GM12878 (cell line): ENCODE measurements at regions not wholly inside any gene's neighbourhood (a gene's known extent, or its start where the extent isn't known, plus 50 kb on each side); places are given as distances from the start of the nearest gene placed in this dataset.

ENCODE experiments used
- ATAC-seq: fragments of 200-7000 bp; cut with Tn5 transposase; 3 replicates; pipeline ENCODE4 v1.9.1; 2020; ENCODE audit warnings: mild to moderate bottlenecking, moderate library complexity
- BruUV-seq: library from RNA; stranded (reverse); fragments of 400-500 nt; replicated peaks from 2 replicates; lab custom pipeline; 2021; lab: Mats Ljungman, UMichigan
- CTCF ChIA-PET: fragments of 300-600 bp; sonication (Branson Sonifier 250); formaldehyde crosslinking; extraction: SDS; loops from one replicate; lab custom pipeline; 2021; ENCODE audit warnings: inconsistent platforms; lab: Yijun Ruan, JAX
- POLR2A ChIA-PET: fragments of 350-600 bp; formaldehyde crosslinking; extraction: SDS; loops from one replicate; lab custom pipeline; 2021; ENCODE audit warnings: inconsistent platforms; lab: Charles Lee
- RAD21 ChIA-PET: fragments of 300-600 bp; sonication (Branson Sonifier 250); formaldehyde crosslinking; loops from one replicate; lab custom pipeline; 2023; ENCODE audit warnings: antibody characterized with exemption; ENCODE audit not compliant: unreplicated experiment; lab: Charles Lee
- SMC1A ChIA-PET: fragments of 300-600 bp; sonication (Branson Sonifier 250); formaldehyde crosslinking; loops from one replicate; lab custom pipeline; 2023; ENCODE audit not compliant: unreplicated experiment, uncharacterized antibody; lab: Charles Lee
- DNase-seq: peaks from one replicate; pipeline ENCODE4 v3.0.0-alpha.2; 2011; ENCODE audit warnings: low read depth, low spot score
- FAIRE-seq: peaks from 3 replicates; lab custom pipeline; 2011; peaks lifted over from hg19 to GRCh38; lab: Jason Lieb, UNC
- H2AFZ ChIP-seq: 2 replicates; pipeline ENCODE4 v1.6.0; 2011; ENCODE audit warnings: low read depth, low read length, control low read depth; ENCODE audit not compliant: control insufficient read depth
- H3K27ac ChIP-seq: 2 replicates; pipeline ENCODE4 v1.5.1; 2011; ENCODE audit warnings: control low read depth; ENCODE audit not compliant: control insufficient read depth, insufficient read depth
- H3K27me3 ChIP-seq, 2 experiments: replicated peaks in 1 of 2; 2 replicates each; pipeline versions ENCODE4 v1.6.0 to v1.6.1; 2011; ENCODE audit warnings: low read length in 1 of 2; ENCODE audit not compliant: control insufficient read depth in 2 of 2, insufficient read depth in 2 of 2
- H3K36me3 ChIP-seq, 2 experiments: 2 replicates each; pipeline ENCODE4 v1.5.1; 2011; ENCODE audit warnings: low read length in 1 of 2; ENCODE audit not compliant: control insufficient read depth in 2 of 2, insufficient read depth in 2 of 2
- H3K4me1 ChIP-seq: 2 replicates; pipeline ENCODE4 v1.6.1; 2011; ENCODE audit warnings: mild to moderate bottlenecking, low read length, moderate library complexity, mixed read lengths; ENCODE audit not compliant: control insufficient read depth, insufficient read depth
- H3K4me2 ChIP-seq: 2 replicates; pipeline ENCODE4 v1.6.0; 2011; ENCODE audit warnings: control low read depth; ENCODE audit not compliant: control insufficient read depth, insufficient read depth
- H3K4me3 ChIP-seq: fragments of 200-600 bp; sonication (generic); 2 replicates; pipeline ENCODE4 v1.5.1; 2016
- H3K79me2 ChIP-seq: 2 replicates; pipeline ENCODE4 v1.6.0; 2011; ENCODE audit warnings: low read length; ENCODE audit not compliant: control insufficient read depth, insufficient read depth
- H3K9ac ChIP-seq: 2 replicates; pipeline ENCODE4 v1.8.0; 2011; ENCODE audit warnings: low read length, control low read depth, mixed read lengths; ENCODE audit not compliant: control insufficient read depth, insufficient read depth
- H3K9me3 ChIP-seq: replicated peaks from 3 replicates; pipeline ENCODE4 v1.5.1; 2011; ENCODE audit warnings: mild to moderate bottlenecking, low read length; ENCODE audit not compliant: control insufficient read depth, insufficient read depth
- H4K20me1 ChIP-seq: 2 replicates; pipeline ENCODE4 v1.6.0; 2011; ENCODE audit not compliant: control insufficient read depth, insufficient read depth
- ATF3 ChIP-seq: IDR thresholded peaks from 2 replicates; pipeline ENCODE4 v1.6.1; 2011; ENCODE audit warnings: low read depth, mild to moderate bottlenecking, low read length, moderate library complexity, borderline replicate concordance; ENCODE audit errors: extremely low read depth
- BCL11A ChIP-seq: IDR thresholded peaks from 2 replicates; pipeline ENCODE4 v1.6.1; 2011; ENCODE audit warnings: low read depth, low read length
- CUX1 ChIP-seq: IDR thresholded peaks from 2 replicates; pipeline ENCODE4 v1.6.1; 2012; ENCODE audit warnings: improper control_type of control experiment, low read depth, low read length; ENCODE audit not compliant: insufficient replicate concordance
- E2F4 ChIP-seq: IDR thresholded peaks from 2 replicates; pipeline ENCODE4 v1.6.1; 2012; ENCODE audit warnings: low read depth, low read length, improper control_type of control experiment
- HDAC6 ChIP-seq: fragments of 200-600 bp; sonication (generic); IDR thresholded peaks from one replicate; pipeline ENCODE4 v1.8.0; 2017; ENCODE audit warnings: antibody characterized with exemption; ENCODE audit not compliant: unreplicated experiment
- HDGF ChIP-seq: fragments of 450-650 bp; IDR thresholded peaks from 2 replicates; pipeline ENCODE4 v1.6.1; 2016; ENCODE audit warnings: antibody characterized with exemption
- IKZF2 ChIP-seq, 2 experiments: fragments of 450-650 bp; IDR thresholded peaks; 2 replicates each; pipeline ENCODE4 v1.6.1; 2017; ENCODE audit warnings: mild to moderate bottlenecking in 2 of 2, moderate library complexity in 2 of 2
- PML ChIP-seq: IDR thresholded peaks from 2 replicates; pipeline ENCODE4 v1.6.1; 2012; ENCODE audit warnings: low read length, inconsistent platforms
- PRDM15 ChIP-seq: fragments of 450-650 bp; formaldehyde crosslinking; IDR thresholded peaks from 2 replicates; pipeline ENCODE4 v1.4.0; 2020; ENCODE audit warnings: mild to moderate bottlenecking, moderate library complexity
- RFX5 ChIP-seq: IDR thresholded peaks from 2 replicates; pipeline ENCODE4 v1.6.1; 2011; ENCODE audit warnings: low read depth, low read length, improper control_type of control experiment
- USF2 ChIP-seq: IDR thresholded peaks from 2 replicates; pipeline ENCODE4 v1.6.1; 2011; ENCODE audit warnings: low read depth, low read length, improper control_type of control experiment, borderline replicate concordance
- WGBS: methylation state at CpG from one replicate; pipeline ENCODE4 v1.1.6; 2016; ENCODE audit warnings: low lambda C conversion rate; ENCODE audit not compliant: insufficient replicate concordance, insufficient coverage; ENCODE audit errors: missing lambda C conversion rate; 5-methylcytosine and 5-hydroxymethylcytosine counted together
- in situ Hi-C: fragments of 300-500 bp; cut with MboI; formaldehyde crosslinking; loops from 9 replicates; pipeline ENCODE4 v1.14.3; 2018; ENCODE audit warnings: mixed read lengths
- intact Hi-C: fragments of 100-400 bp; cut with micrococcal nuclease; formaldehyde crosslinking; loops from one replicate; pipeline ENCODE4 v1.14.2; 2022; ENCODE audit not compliant: unreplicated experiment

- no peak for TF ChIP-seq E2F4
These were observed 483.4 kb upstream of the KIF2A start (continued) for GRCh38 chr5:61822584-61822983.

GRCh38 chr5:61823065-61823464 is 482.9 kb upstream of the KIF2A start:
- Histone ChIP-seq H2AFZ (no peak overlapping the region), H3K36me3 (no peaks in the 10 kb centered on the region), H3K4me3 (no peak overlapping the region), H3K27me3 (no peaks in the 10 kb centered on the region; a peak in 1 of 4 replicates), H3K27ac (no peak overlapping the region), H3K9me3 (no peaks in the 10 kb centered on the region), H4K20me1 (no peaks in the 10 kb centered on the region), H3K9ac (no peak overlapping the region), H3K79me2 (no peaks in the 10 kb centered on the region), H3K4me1 (no peaks in the 10 kb centered on the region), H3K4me2 (no peak overlapping the region)
- in situ Hi-C loops = no loop called here
- WGBS = 49% methylated on average over 10 of the region's 10 CpGs
- FAIRE-seq (no peak), ATAC-seq (no peak), DNase-seq (no peak)
- BruUV-seq = no TSS peak
- POLR2A ChIA-PET = no interaction called here
- intact Hi-C loops = no loop called here
- SMC1A ChIA-PET = interaction anchor here (0.6 kb wide), 1 partner anchor 24 kb away, joined by 4 read pairs; no protein-coding TSS in a partner anchor
- RAD21 ChIA-PET = no interaction called here
- CTCF ChIA-PET = no interaction called here
- TF ChIP-seq RFX5 (no peak), IKZF2 (IDR thresholded peaks at IDR 0.05) (no peak), BCL11A (no peak), ATF3 (no peak), HDAC6 (no peak), HDGF (no peak), USF2 (no peak), PRDM15 (CRISPR knock-in tag) (no peak), PML (no peak), CUX1 (no peak)
